SK-N-SH (cell line): ENCODE measurements at regions not wholly inside any gene's neighbourhood (a gene's known extent, or its start where the extent isn't known, plus 50 kb on each side); places are given as distances from the start of the nearest gene placed in this dataset.

ENCODE experiments used
- CTCF ChIA-PET: fragments of 300-600, 350-600 bp; formaldehyde crosslinking; extraction: SDS; loops from one replicate; lab custom pipeline; 2021; lab: Yijun Ruan, JAX
- POLR2A ChIA-PET: fragments of 350-600 bp; sonication (Branson Sonifier 250); formaldehyde crosslinking; extraction: SDS; loops from one replicate; lab custom pipeline; 2020; ENCODE audit warnings: antibody characterized with exemption, inconsistent platforms; lab: Yijun Ruan, JAX
- DNase-seq: peaks from one replicate; pipeline ENCODE4 v3.0.0; 2012
- H2AFZ ChIP-seq: fragments of 200-600 bp; sonication (generic); 2 replicates; pipeline ENCODE4 v1.8.1; 2016; ENCODE audit warnings: antibody characterized with exemption, mild to moderate bottlenecking, low read depth
- H3F3A ChIP-seq: fragments of 200-600 bp; sonication (generic); replicated peaks from 2 replicates; pipeline ENCODE3; 2016; ENCODE audit warnings: antibody characterized with exemption, mild to moderate bottlenecking; ENCODE audit not compliant: insufficient read depth
- H3K27ac ChIP-seq, 2 experiments: fragments of 200-500 bp in 1 of 2; fragments of 200-600 bp in 1 of 2; sonication (Bioruptor generic) in 1 of 2; sonication (generic), shearing (Covaris generic) in 1 of 2; 2 replicates each; pipeline versions ENCODE4 v1.5.1 to v1.6.1; 2014 to 2016; ENCODE audit warnings: low read depth in 2 of 2, inconsistent platforms in 1 of 2, low read length in 1 of 2, mild to moderate bottlenecking in 1 of 2, mixed read lengths in 1 of 2
- H3K27me3 ChIP-seq: fragments of 200-600 bp; sonication (generic), shearing (Covaris generic); 2 replicates; pipeline ENCODE4 v1.6.1; 2016; ENCODE audit warnings: mixed run types; ENCODE audit not compliant: insufficient read depth
- H3K36me3 ChIP-seq, 2 experiments: fragments of 200-500 bp in 1 of 2; fragments of 200-600 bp in 1 of 2; sonication (Bioruptor generic) in 1 of 2; sonication (generic) in 1 of 2; replicated peaks in 1 of 2; 2 replicates each; pipeline versions ENCODE3 to v1.5.1; 2014 to 2016; ENCODE audit warnings: low read length in 1 of 2, mild to moderate bottlenecking in 1 of 2; ENCODE audit not compliant: insufficient read depth in 2 of 2, control insufficient read depth in 1 of 2
- H3K4me1 ChIP-seq, 2 experiments: fragments of 200-500 bp in 1 of 2; fragments of 200-600 bp in 1 of 2; sonication (Bioruptor generic) in 1 of 2; sonication (generic), shearing (Covaris generic) in 1 of 2; 2 replicates each; pipeline versions ENCODE4 v1.5.1 to v1.6.1; 2014 to 2016; ENCODE audit warnings: low read depth in 1 of 2, low read length in 1 of 2, mixed run types in 1 of 2; ENCODE audit not compliant: insufficient read depth in 2 of 2, control insufficient read depth in 1 of 2
- H3K4me2 ChIP-seq: fragments of 200-600 bp; sonication (generic), shearing (Covaris generic); 2 replicates; pipeline ENCODE4 v1.6.1; 2017; ENCODE audit warnings: mixed run types
- H3K4me3 ChIP-seq, 2 experiments: fragments of 200-500 bp in 1 of 2; fragments of 200-600 bp in 1 of 2; sonication (Bioruptor generic) in 1 of 2; sonication (generic), shearing (Covaris generic) in 1 of 2; 2 replicates each; pipeline versions ENCODE4 v1.5.1 to v1.8.1; 2014 to 2016; ENCODE audit warnings: low read depth in 2 of 2, inconsistent platforms in 1 of 2, low read length in 1 of 2, mild to moderate bottlenecking in 1 of 2, mixed read lengths in 1 of 2, moderate library complexity in 1 of 2
- H3K79me2 ChIP-seq: fragments of 200-600 bp; sonication (generic); 2 replicates; pipeline ENCODE4 v1.8.1; 2017; ENCODE audit warnings: mild to moderate bottlenecking; ENCODE audit not compliant: insufficient read depth
- H3K9ac ChIP-seq: fragments of 200-600 bp; sonication (generic); 2 replicates; pipeline ENCODE4 v1.6.1; 2017; ENCODE audit warnings: mixed run types
- H3K9me2 ChIP-seq: fragments of 200-600 bp; sonication (generic); 2 replicates; pipeline ENCODE4 v1.6.1; 2017; ENCODE audit warnings: mixed run types
- H3K9me3 ChIP-seq: fragments of 200-600 bp; sonication (generic); 2 replicates; pipeline ENCODE4 v1.6.1; 2017; ENCODE audit warnings: mixed run types, mild to moderate bottlenecking, moderate library complexity
- H4K20me1 ChIP-seq: fragments of 200-600 bp; sonication (generic); 2 replicates; pipeline ENCODE4 v1.6.1; 2017; ENCODE audit warnings: mild to moderate bottlenecking, mixed run types; ENCODE audit not compliant: insufficient read depth
- CHD2 ChIP-seq: fragments of 150-350 bp; IDR thresholded peaks from 2 replicates; pipeline ENCODE4 v1.6.1; 2018; ENCODE audit warnings: low read length; ENCODE audit not compliant: partially characterized antibody
- ELF1 ChIP-seq: IDR thresholded peaks from 2 replicates; pipeline ENCODE4 v1.4.0; 2012
- FOSL2 ChIP-seq: IDR thresholded peaks from 2 replicates; pipeline ENCODE4 v1.4.0; 2012; ENCODE audit warnings: low read depth, mild to moderate bottlenecking, moderate library complexity, borderline replicate concordance
- FOXJ3 ChIP-seq: sonication (generic); formaldehyde crosslinking; IDR thresholded peaks from 2 replicates; pipeline ENCODE4 v1.5.1; 2020; ENCODE audit warnings: mild to moderate bottlenecking, missing genetic modification reagents
- GABPA ChIP-seq: IDR thresholded peaks from 2 replicates; pipeline ENCODE4 v1.4.0; 2012; ENCODE audit warnings: low read depth, mild to moderate bottlenecking
- GATA2 ChIP-seq: sonication (generic); formaldehyde crosslinking; IDR thresholded peaks from 2 replicates; pipeline ENCODE4 v1.5.0; 2020; ENCODE audit warnings: mild to moderate bottlenecking, missing genetic modification reagents
- JUND ChIP-seq: IDR thresholded peaks from 2 replicates; pipeline ENCODE4 v1.4.0; 2012
- MEF2A ChIP-seq: IDR thresholded peaks from 2 replicates; pipeline ENCODE4 v1.4.0; 2012; ENCODE audit warnings: low read depth, borderline replicate concordance
- NFIC ChIP-seq: IDR thresholded peaks from 2 replicates; pipeline ENCODE4 v1.4.0; 2012; ENCODE audit warnings: borderline replicate concordance
- NRF1 ChIP-seq: IDR thresholded peaks from 2 replicates; pipeline ENCODE4 v1.6.1; 2012; ENCODE audit warnings: low read depth, mild to moderate bottlenecking, low read length
- POLR2AphosphoS5 ChIP-seq: IDR thresholded peaks from 2 replicates; pipeline ENCODE4 v1.6.1; 2012; ENCODE audit warnings: low read depth, low read length
- RAD21 ChIP-seq: IDR thresholded peaks from 2 replicates; pipeline ENCODE4 v1.6.1; 2012; ENCODE audit warnings: mild to moderate bottlenecking, low read length
- RFX5 ChIP-seq: IDR thresholded peaks from 2 replicates; pipeline ENCODE4 v1.6.1; 2012; ENCODE audit warnings: mild to moderate bottlenecking, improper control_type of control experiment, low read length
- TEAD4 ChIP-seq: IDR thresholded peaks from 2 replicates; pipeline ENCODE4 v1.4.0; 2012; ENCODE audit warnings: mild to moderate bottlenecking, borderline replicate concordance; ENCODE audit not compliant: insufficient read depth
- YY1 ChIP-seq: IDR thresholded peaks from 2 replicates; pipeline ENCODE4 v1.4.0; 2012; ENCODE audit warnings: low read depth, mild to moderate bottlenecking
- WGBS: methylation state at CpG from one replicate; pipeline ENCODE4 v1.1.6; 2017; ENCODE audit warnings: low lambda C conversion rate; 5-methylcytosine and 5-hydroxymethylcytosine counted together
- TF ChIP-seq, protein P1 (sequence below): IDR thresholded peaks from 2 replicates; pipeline ENCODE4 v1.6.1; 2012; ENCODE audit warnings: mild to moderate bottlenecking, low read depth, low read length, moderate library complexity
- TF ChIP-seq, protein P2 (sequence below): IDR thresholded peaks from 2 replicates; pipeline ENCODE4; 2012
- TF ChIP-seq, protein P3 (sequence below): fragments of 150-350 bp; IDR thresholded peaks from 2 replicates; pipeline ENCODE4 v1.6.1; 2017; ENCODE audit warnings: antibody characterized with exemption, low read length, low read depth, borderline replicate concordance
- TF ChIP-seq, protein P4 (sequence below): IDR thresholded peaks from 2 replicates; pipeline ENCODE4 v1.4.0; 2012; ENCODE audit warnings: low read depth

- H3K4me2 ChIP-seq: no peak overlapping the region
- no peak overlapping the region for H3K9ac ChIP-seq
- no peaks in the 10 kb centered on the region for H3K9me3 ChIP-seq
- TF ChIP-seq FOSL2 (no peak), GABPA (no peak), POLR2AphosphoS5 (no peak), GATA2 (CRISPR knock-in tag) (no peak), RFX5 (no peak), FOXJ3 (CRISPR knock-in tag) (no peak), RAD21 (no peak)
- TF ChIP-seq, protein P1, sequence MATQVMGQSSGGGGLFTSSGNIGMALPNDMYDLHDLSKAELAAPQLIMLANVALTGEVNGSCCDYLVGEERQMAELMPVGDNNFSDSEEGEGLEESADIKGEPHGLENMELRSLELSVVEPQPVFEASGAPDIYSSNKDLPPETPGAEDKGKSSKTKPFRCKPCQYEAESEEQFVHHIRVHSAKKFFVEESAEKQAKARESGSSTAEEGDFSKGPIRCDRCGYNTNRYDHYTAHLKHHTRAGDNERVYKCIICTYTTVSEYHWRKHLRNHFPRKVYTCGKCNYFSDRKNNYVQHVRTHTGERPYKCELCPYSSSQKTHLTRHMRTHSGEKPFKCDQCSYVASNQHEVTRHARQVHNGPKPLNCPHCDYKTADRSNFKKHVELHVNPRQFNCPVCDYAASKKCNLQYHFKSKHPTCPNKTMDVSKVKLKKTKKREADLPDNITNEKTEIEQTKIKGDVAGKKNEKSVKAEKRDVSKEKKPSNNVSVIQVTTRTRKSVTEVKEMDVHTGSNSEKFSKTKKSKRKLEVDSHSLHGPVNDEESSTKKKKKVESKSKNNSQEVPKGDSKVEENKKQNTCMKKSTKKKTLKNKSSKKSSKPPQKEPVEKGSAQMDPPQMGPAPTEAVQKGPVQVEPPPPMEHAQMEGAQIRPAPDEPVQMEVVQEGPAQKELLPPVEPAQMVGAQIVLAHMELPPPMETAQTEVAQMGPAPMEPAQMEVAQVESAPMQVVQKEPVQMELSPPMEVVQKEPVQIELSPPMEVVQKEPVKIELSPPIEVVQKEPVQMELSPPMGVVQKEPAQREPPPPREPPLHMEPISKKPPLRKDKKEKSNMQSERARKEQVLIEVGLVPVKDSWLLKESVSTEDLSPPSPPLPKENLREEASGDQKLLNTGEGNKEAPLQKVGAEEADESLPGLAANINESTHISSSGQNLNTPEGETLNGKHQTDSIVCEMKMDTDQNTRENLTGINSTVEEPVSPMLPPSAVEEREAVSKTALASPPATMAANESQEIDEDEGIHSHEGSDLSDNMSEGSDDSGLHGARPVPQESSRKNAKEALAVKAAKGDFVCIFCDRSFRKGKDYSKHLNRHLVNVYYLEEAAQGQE: no peak
- H3K27me3 ChIP-seq: no peaks in the 10 kb centered on the region
- no peaks in the 10 kb centered on the region for H3K36me3 ChIP-seq
- no peaks in the 10 kb centered on the region for H3F3A ChIP-seq
- no peak overlapping the region for H2AFZ ChIP-seq
- ChIA-PET POLR2A (no interaction called here), CTCF (no interaction called here)
- H3K4me1 ChIP-seq: no peaks in the 10 kb centered on the region
- no peaks in the 10 kb centered on the region for H3K79me2 ChIP-seq
- no peak overlapping the region for H3K27ac ChIP-seq
- 74% methylated on average over 5 of the region's 5 CpGs for WGBS
- H3K9me2 ChIP-seq: no peaks in the 10 kb centered on the region
- no peak for DNase-seq
- H3K4me3 ChIP-seq: no peak overlapping the region
- no peaks in the 10 kb centered on the region for H4K20me1 ChIP-seq
Observed at GRCh38 chr7:46205478-46205877, 284.4 kb upstream of the IGFBP3 start.

DNA sequence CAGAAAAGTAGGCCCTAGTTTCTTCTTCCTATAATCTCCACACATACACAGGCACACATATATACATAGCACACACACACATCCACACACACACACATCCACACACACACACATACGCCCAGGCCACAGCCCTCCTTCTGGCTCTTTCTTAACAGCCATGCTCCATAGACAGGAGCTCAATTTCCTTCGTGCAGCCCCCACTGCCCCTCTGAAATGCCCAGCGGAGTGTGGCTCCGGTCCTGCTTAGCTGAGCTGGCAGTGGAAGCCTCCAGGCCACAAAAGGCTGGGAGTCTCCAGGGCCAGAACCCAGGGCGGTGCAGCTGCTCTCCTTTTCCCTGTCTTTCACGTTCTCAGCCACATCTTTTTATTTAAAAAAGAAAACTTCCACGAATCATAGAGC lies 282.9 kb upstream of the IGFBP3 start:
- Histone ChIP-seq H3K27me3 (no peaks in the 10 kb centered on the region), H3K79me2 (no peaks in the 10 kb centered on the region), H3K4me1 (no peaks in the 10 kb centered on the region), H3K9me3 (no peaks in the 10 kb centered on the region), H3F3A (no peaks in the 10 kb centered on the region), H2AFZ (no peak overlapping the region), H3K36me3 (no peaks in the 10 kb centered on the region), H3K4me2 (no peak overlapping the region), H3K27ac (no peak overlapping the region), H3K4me3 (no peak overlapping the region), H4K20me1 (no peaks in the 10 kb centered on the region), H3K9me2 (no peaks in the 10 kb centered on the region), H3K9ac (no peak overlapping the region)
- WGBS: 82% methylated on average over 7 of the region's 7 CpGs
- ChIA-PET CTCF (no interaction called here), POLR2A (no interaction called here)
- DNase-seq: no peak
- TF ChIP-seq GABPA: no peak
- no peak for TF ChIP-seq CHD2
- no peak for TF ChIP-seq MEF2A
- TF ChIP-seq YY1: no peak
- TF ChIP-seq NRF1: no peak
- TF ChIP-seq, protein P2, sequence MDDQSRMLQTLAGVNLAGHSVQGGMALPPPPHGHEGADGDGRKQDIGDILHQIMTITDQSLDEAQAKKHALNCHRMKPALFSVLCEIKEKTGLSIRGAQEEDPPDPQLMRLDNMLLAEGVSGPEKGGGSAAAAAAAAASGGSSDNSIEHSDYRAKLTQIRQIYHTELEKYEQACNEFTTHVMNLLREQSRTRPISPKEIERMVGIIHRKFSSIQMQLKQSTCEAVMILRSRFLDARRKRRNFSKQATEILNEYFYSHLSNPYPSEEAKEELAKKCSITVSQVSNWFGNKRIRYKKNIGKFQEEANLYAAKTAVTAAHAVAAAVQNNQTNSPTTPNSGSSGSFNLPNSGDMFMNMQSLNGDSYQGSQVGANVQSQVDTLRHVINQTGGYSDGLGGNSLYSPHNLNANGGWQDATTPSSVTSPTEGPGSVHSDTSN: no peak
- no peak for TF ChIP-seq TEAD4
- TF ChIP-seq ELF1: no peak
- TF ChIP-seq, protein P3, sequence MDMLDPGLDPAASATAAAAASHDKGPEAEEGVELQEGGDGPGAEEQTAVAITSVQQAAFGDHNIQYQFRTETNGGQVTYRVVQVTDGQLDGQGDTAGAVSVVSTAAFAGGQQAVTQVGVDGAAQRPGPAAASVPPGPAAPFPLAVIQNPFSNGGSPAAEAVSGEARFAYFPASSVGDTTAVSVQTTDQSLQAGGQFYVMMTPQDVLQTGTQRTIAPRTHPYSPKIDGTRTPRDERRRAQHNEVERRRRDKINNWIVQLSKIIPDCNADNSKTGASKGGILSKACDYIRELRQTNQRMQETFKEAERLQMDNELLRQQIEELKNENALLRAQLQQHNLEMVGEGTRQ: no peak
- TF ChIP-seq JUND: no peak
- TF ChIP-seq NFIC: no peak
- TF ChIP-seq RAD21: no peak
- TF ChIP-seq, protein P4, sequence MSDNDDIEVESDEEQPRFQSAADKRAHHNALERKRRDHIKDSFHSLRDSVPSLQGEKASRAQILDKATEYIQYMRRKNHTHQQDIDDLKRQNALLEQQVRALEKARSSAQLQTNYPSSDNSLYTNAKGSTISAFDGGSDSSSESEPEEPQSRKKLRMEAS: no peak
